ENCODE measurements at regions not wholly inside any gene's neighbourhood (a gene's known extent, or its start where the extent isn't known, plus 50 kb on each side); places are given as distances from the start of the nearest gene placed in this dataset.

DNA sequence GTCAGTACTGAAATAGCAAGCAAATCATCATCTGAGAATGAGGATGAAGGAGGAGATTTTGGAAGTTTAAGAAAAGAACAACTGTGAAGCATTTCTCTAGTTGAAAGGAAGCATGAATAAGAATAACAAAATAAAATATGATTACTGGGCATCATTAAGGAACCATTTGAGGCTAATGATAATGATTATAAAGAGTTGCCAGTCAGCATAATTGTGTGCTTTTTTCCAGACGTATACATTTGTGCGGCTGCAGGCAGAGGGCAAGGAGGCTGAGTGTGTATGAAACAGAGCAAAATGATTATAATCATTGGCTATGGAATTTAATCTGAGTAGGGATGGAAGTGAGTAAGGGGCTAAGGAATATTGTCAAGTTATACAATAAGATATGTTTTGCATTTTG, 218.7 kb upstream of the FUT9 start:
- H3K27ac Mint-ChIP-seq: no peak overlapping the region
- Histone ChIP-seq H3K27me3 (ENCODE audit: insufficient read depth, low read length) (no peaks in the 10 kb centered on the region), H3K27ac (ENCODE audit: low read depth, low read length) (no peak overlapping the region), H3K4me3 (ENCODE audit: low read length in 2 of 2) (no peak overlapping the region), H3K36me3 (ENCODE audit: insufficient read depth, low read length) (no peaks in the 10 kb centered on the region), H3K4me1 (ENCODE audit: insufficient read depth, low read length) (no peaks in the 10 kb centered on the region), H3K9me3 (ENCODE audit: control insufficient read depth in 1 of 2, low read length in 2 of 2) (no peaks in the 10 kb centered on the region)
- peaks cover 0 to 5% (median 0%) of the 10 kb centered on the region in 8 donors for H3K9me3 Mint-ChIP-seq
- no peak for DNase-seq
- H3K27me3 Mint-ChIP-seq: no peaks in the 10 kb centered on the region
- CTCF ChIA-PET (ENCODE audit: partially characterized antibody): no interaction called here
- no peaks in the 10 kb centered on the region for H3K4me1 Mint-ChIP-seq
- intact Hi-C loops (cut with micrococcal nuclease): no loop called here
- POLR2A ChIA-PET (ENCODE audit: partially characterized antibody): no interaction called here
- H3K36me3 Mint-ChIP-seq: no peaks in the 10 kb centered on the region
- H3K4me3 Mint-ChIP-seq: no peak overlapping the region

DNA sequence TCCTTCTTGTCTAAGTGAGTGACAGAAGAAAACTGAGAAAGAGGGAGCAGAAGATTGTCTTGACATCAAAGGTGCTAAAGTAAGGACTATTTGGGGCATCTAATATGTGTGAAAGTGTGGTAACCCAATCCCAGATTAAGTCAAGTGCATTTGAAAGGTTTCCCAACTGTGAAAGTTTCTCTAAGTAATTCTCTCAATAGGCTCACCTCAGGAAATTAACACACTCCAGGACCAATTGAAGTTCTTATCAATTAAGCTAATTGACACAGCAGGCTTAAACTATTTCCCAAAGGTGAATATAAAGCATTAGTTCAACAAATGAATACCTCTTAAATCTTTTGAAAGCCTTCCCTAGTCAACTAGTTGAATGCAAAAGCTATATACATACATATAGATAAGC, 212.8 kb upstream of the FUT9 start:
- H3K27ac ChIP-seq (ENCODE audit: low read depth, low read length): no peak overlapping the region
- H3K36me3 ChIP-seq (ENCODE audit: insufficient read depth, low read length): no peaks in the 10 kb centered on the region
- H3K4me3 ChIP-seq (ENCODE audit: low read length in 2 of 2): no peak overlapping the region
- no peak for DNase-seq
- no peaks in the 10 kb centered on the region for H3K27me3 ChIP-seq (ENCODE audit: insufficient read depth, low read length)
- H3K27me3 Mint-ChIP-seq: no peaks in the 10 kb centered on the region
- no peak overlapping the region for H3K27ac Mint-ChIP-seq
- H3K9me3 Mint-ChIP-seq: no peaks in the 10 kb centered on the region
- peaks cover 0 to 5% (median 0%) of the 10 kb centered on the region in 4 donors for H3K4me1 Mint-ChIP-seq
- no peak overlapping the region for H3K4me3 Mint-ChIP-seq
- intact Hi-C loops (cut with micrococcal nuclease): no loop called here
- CTCF ChIA-PET (ENCODE audit: partially characterized antibody): no interaction called here
- H3K9me3 ChIP-seq (ENCODE audit: control insufficient read depth in 1 of 2, low read length in 2 of 2): no peaks in the 10 kb centered on the region
- POLR2A ChIA-PET (ENCODE audit: partially characterized antibody): no interaction called here
- H3K36me3 Mint-ChIP-seq: no peaks in the 10 kb centered on the region
- no peaks in the 10 kb centered on the region for H3K4me1 ChIP-seq (ENCODE audit: insufficient read depth, low read length)

DNA sequence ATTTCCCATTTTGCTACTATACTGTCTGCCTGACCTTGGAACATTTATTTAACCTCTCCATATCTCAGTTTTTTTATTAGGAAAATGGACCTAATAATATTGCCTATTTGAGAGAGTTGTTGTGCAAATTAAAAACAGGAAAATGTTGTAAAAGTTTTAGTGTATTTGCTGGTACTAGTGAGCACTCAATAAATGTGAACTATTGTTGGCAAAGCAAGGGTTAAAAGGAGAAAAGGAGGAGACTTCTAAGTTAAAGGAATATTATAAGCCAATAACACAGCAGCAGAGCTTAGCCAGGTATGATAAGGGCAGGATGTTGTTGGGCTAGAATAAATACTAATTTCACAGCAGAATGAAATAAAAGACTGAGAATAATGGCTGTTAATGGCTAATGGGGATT, 211.9 kb upstream of the FUT9 start:
- DNase-seq: no peak
- Histone ChIP-seq H3K27me3 (ENCODE audit: insufficient read depth, low read length) (no peaks in the 10 kb centered on the region), H3K36me3 (ENCODE audit: insufficient read depth, low read length) (no peaks in the 10 kb centered on the region), H3K4me3 (ENCODE audit: low read length in 2 of 2) (no peak overlapping the region), H3K9me3 (ENCODE audit: control insufficient read depth in 1 of 2, low read length in 2 of 2) (no peaks in the 10 kb centered on the region), H3K4me1 (ENCODE audit: insufficient read depth, low read length) (no peaks in the 10 kb centered on the region), H3K27ac (ENCODE audit: low read depth, low read length) (no peak overlapping the region)
- H3K27me3 Mint-ChIP-seq: no peaks in the 10 kb centered on the region
- ChIA-PET CTCF (ENCODE audit: partially characterized antibody) (no interaction called here), POLR2A (ENCODE audit: partially characterized antibody) (no interaction called here)
- no peaks in the 10 kb centered on the region for H3K9me3 Mint-ChIP-seq
- intact Hi-C loops (cut with micrococcal nuclease): no loop called here
- no peak overlapping the region for H3K4me3 Mint-ChIP-seq
- H3K27ac Mint-ChIP-seq: no peak overlapping the region
- peaks cover 0 to 5% (median 0%) of the 10 kb centered on the region in 4 donors for H3K4me1 Mint-ChIP-seq
- H3K36me3 Mint-ChIP-seq: no peaks in the 10 kb centered on the region

DNA sequence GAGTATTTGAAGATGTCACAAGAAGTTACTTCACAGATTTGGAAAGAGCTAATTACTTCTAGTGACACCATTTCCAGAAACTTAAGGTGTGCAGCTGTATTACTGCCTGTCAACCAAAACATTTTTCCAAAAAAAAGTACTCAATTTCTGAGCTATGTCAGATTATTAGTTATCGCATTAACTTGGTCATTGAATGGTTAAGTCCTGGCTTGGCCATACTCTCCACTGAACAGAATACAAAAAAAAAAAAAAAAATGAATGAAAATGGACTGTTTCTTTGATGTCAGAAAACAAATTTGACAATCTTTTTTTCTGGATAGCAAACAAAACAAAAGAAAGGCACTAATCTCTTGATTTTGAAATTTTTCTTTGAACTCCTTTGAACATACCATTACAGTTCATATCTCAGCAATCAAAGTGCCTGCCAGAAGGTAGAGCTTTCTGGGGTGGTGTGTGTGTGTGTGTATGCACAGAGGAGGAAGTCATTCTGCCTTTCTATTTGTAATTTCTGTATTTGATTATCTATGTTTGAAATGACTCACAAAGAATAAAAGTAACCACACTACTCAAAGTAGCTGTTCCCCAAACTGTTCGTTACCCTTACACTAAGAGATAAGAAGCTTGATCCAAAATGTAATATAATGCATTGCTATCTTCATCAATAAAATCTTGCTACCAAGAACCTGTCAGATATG, 210.8 kb upstream of the FUT9 start:
- no peak overlapping the region for H3K27ac Mint-ChIP-seq
- CTCF ChIA-PET (ENCODE audit: partially characterized antibody): no interaction called here
- H3K27ac ChIP-seq (ENCODE audit: low read depth, low read length): no peak overlapping the region
- no peaks in the 10 kb centered on the region for H3K4me1 ChIP-seq (ENCODE audit: insufficient read depth, low read length)
- H3K36me3 ChIP-seq (ENCODE audit: insufficient read depth, low read length): no peaks in the 10 kb centered on the region
- peaks cover 0 to 2% (median 0%) of the 10 kb centered on the region in 8 donors for H3K9me3 Mint-ChIP-seq
- H3K4me3 ChIP-seq (ENCODE audit: low read length in 2 of 2): no peak overlapping the region
- no peaks in the 10 kb centered on the region for H3K27me3 ChIP-seq (ENCODE audit: insufficient read depth, low read length)
- H3K27me3 Mint-ChIP-seq: no peaks in the 10 kb centered on the region
- H3K9me3 ChIP-seq (ENCODE audit: control insufficient read depth in 1 of 2, low read length in 2 of 2): no peaks in the 10 kb centered on the region
- H3K36me3 Mint-ChIP-seq: no peaks in the 10 kb centered on the region
- no peak overlapping the region for H3K4me3 Mint-ChIP-seq
- intact Hi-C loops (cut with micrococcal nuclease): no loop called here
- POLR2A ChIA-PET (ENCODE audit: partially characterized antibody): no interaction called here
- DNase-seq: no peak
- H3K4me1 Mint-ChIP-seq: peaks cover 0 to 5% (median 0%) of the 10 kb centered on the region in 4 donors

DNA sequence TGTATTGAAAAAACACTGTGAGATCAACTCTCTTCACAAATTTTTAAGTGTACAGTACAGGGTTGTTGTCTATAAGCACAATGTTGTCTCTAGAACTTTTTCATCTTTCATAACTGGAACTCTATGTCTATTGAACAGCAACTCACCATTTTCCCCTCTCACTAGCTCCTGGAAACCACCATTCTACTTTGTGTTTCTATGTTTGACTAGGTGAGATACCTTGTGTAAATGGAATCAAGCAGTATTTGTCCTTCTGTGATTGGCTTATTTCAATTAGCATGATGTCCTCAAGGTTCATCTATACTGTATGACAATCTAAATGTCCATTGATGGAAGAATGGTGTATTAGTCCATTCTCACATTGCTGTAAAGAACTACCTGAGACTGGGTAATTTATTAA, 210.1 kb upstream of the FUT9 start:
- DNase-seq: no peak
- H3K27me3 Mint-ChIP-seq: no peaks in the 10 kb centered on the region
- no peak overlapping the region for H3K4me3 Mint-ChIP-seq

DNA sequence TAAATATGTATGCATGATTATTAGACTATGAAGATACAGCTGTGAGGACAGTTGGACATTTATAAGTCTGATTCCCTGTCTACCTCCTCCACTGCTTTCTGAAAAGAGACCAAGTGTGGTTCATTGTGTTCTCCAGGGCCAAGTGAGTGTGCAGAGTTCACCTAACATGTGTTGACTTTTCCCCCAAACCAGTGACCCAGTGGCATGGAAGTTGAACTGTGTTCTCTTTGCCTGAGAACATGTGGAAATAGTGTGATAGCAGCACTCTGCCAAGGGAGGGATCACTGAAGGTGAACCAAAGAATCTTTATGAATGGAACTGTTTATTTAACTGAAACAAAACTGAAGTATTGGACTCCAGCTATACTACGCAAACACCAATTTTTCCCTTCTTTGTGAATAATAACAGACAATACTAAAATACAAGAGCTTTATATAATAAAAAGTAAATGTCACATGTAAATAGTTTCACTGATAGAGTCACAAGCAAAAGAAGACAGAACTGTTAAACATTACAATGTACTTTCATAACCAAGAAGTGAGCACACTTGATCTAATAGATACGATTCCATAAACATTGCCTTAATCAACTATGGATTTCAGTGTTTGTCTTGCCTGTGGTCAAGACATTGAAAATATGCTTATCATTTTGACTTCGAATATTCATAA, 200.3 kb upstream of the FUT9 start:
- ChIA-PET CTCF (ENCODE audit: partially characterized antibody) (no interaction called here), POLR2A (ENCODE audit: partially characterized antibody) (no interaction called here)
- no peaks in the 10 kb centered on the region for H3K36me3 ChIP-seq (ENCODE audit: insufficient read depth, low read length)
- DNase-seq: no peak
- H3K4me1 ChIP-seq (ENCODE audit: insufficient read depth, low read length): no peaks in the 10 kb centered on the region
- no peak overlapping the region for H3K27ac ChIP-seq (ENCODE audit: low read depth, low read length)
- no peak overlapping the region for H3K4me3 Mint-ChIP-seq
- no peaks in the 10 kb centered on the region for H3K9me3 Mint-ChIP-seq
- no peak overlapping the region for H3K27ac Mint-ChIP-seq
- intact Hi-C loops (cut with micrococcal nuclease): no loop called here
- no peaks in the 10 kb centered on the region for H3K4me1 Mint-ChIP-seq
- no peaks in the 10 kb centered on the region for H3K9me3 ChIP-seq (ENCODE audit: control insufficient read depth in 1 of 2, low read length in 2 of 2)
- no peaks in the 10 kb centered on the region for H3K36me3 Mint-ChIP-seq
- no peaks in the 10 kb centered on the region for H3K27me3 ChIP-seq (ENCODE audit: insufficient read depth, low read length)
- H3K4me3 ChIP-seq (ENCODE audit: low read length in 2 of 2): no peak overlapping the region
- H3K27me3 Mint-ChIP-seq: no peaks in the 10 kb centered on the region

More for the DNA sequence above, 210.1 kb upstream of the FUT9 start:
- intact Hi-C loops (cut with micrococcal nuclease): no loop called here
- no peaks in the 10 kb centered on the region for H3K36me3 Mint-ChIP-seq
- H3K27ac Mint-ChIP-seq: no peak overlapping the region
- Histone ChIP-seq H3K4me3 (ENCODE audit: low read length in 2 of 2) (no peak overlapping the region), H3K36me3 (ENCODE audit: insufficient read depth, low read length) (no peaks in the 10 kb centered on the region), H3K4me1 (ENCODE audit: insufficient read depth, low read length) (no peaks in the 10 kb centered on the region), H3K9me3 (ENCODE audit: control insufficient read depth in 1 of 2, low read length in 2 of 2) (no peaks in the 10 kb centered on the region), H3K27me3 (ENCODE audit: insufficient read depth, low read length) (no peaks in the 10 kb centered on the region), H3K27ac (ENCODE audit: low read depth, low read length) (no peak overlapping the region)
- ChIA-PET POLR2A (ENCODE audit: partially characterized antibody) (no interaction called here), CTCF (ENCODE audit: partially characterized antibody) (no interaction called here)
- peaks cover 0 to 2% (median 0%) of the 10 kb centered on the region in 8 donors for H3K9me3 Mint-ChIP-seq
- peaks cover 0 to 5% (median 0%) of the 10 kb centered on the region in 4 donors for H3K4me1 Mint-ChIP-seq

DNA sequence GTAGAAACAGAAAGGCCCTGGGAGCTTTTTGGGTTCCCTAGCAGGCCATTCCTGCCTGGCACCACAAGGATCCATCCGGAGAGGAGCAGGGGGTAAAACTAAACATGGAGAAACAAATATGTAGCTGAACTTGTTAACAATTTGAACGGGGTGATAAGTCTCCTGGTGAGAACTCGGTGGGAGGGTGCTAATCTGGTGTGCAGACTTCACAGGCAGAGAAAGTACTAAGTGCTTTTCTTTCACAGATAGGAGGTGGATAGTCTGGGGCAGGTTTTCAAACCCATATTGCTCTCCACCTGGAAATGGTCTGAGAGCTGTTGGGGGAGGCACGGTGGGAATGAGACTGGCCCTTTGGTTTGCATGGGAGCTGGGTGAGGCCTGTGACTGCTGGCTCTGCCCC, 196.3 kb upstream of the FUT9 start:
- ChIA-PET CTCF (ENCODE audit: partially characterized antibody) (no interaction called here), POLR2A (ENCODE audit: partially characterized antibody) (no interaction called here)
- no peak overlapping the region for H3K4me3 Mint-ChIP-seq
- H3K4me1 ChIP-seq (ENCODE audit: insufficient read depth, low read length): no peaks in the 10 kb centered on the region
- no peaks in the 10 kb centered on the region for H3K9me3 ChIP-seq (ENCODE audit: control insufficient read depth in 1 of 2, low read length in 2 of 2)
- no peak overlapping the region for H3K27ac Mint-ChIP-seq
- no peak overlapping the region for H3K27ac ChIP-seq (ENCODE audit: low read depth, low read length)
- H3K27me3 ChIP-seq (ENCODE audit: insufficient read depth, low read length): no peaks in the 10 kb centered on the region
- intact Hi-C loops (cut with micrococcal nuclease): no loop called here
- H3K36me3 Mint-ChIP-seq: no peaks in the 10 kb centered on the region
- no peak overlapping the region for H3K4me3 ChIP-seq (ENCODE audit: low read length in 2 of 2)
- no peak for DNase-seq
- no peaks in the 10 kb centered on the region for H3K36me3 ChIP-seq (ENCODE audit: insufficient read depth, low read length)
- no peaks in the 10 kb centered on the region for H3K27me3 Mint-ChIP-seq
- no peaks in the 10 kb centered on the region for H3K4me1 Mint-ChIP-seq
- H3K9me3 Mint-ChIP-seq: peaks cover 0 to 2% (median 0%) of the 10 kb centered on the region in 8 donors
